ENCODE measurements at regions not wholly inside any gene's neighbourhood (a gene's known extent, or its start where the extent isn't known, plus 50 kb on each side); places are given as distances from the start of the nearest gene placed in this dataset.

- no peak for DNase-seq
Measured at GRCh38 chr20:59376109-59376841, 75.9 kb downstream of the EDN3 start.

DNA sequence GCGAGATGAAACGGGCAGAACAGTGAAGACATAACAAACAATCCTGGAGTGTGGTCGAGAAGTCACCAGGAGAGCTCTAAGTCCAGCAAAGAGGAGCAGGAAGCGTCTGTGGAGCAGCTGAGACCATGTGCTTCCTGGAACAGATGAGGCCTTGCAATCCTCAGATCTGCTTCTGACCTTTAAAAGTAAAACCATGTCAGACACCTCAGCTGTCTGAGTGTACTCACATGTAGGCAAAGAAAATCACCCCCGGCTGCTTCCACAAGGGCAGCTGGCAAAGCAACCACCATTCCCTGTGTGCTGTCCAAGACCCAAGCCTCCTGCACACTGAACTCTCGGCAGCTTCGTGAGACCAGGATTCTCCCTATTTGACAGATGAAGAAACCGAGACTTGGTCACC lies 76.6 kb downstream of the EDN3 start:
- DNase-seq: no peak

DNA sequence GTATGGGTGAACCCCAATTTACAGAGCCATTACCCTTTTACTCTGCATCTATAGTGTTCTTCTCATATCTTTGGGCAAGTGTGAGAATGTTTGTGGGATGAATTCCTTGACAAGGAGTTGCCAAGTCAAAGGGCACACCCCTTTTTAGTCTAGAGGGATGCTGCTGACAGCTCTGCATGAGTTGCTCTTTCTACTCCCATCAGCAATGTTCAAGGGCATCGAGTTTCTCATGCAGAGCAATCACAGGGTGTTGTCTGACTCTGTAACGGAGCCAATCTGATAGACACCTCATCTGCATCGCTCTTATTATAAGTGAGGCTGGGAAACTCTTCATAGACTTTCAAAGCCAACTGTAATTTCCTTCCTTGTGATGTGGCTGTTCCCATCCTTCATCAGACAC lies 77.4 kb downstream of the EDN3 start:
- DNase-seq: no peak

- DNase-seq: no peak
Measured at GRCh38 chr20:59378396-59378795, 78.0 kb downstream of the EDN3 start.

DNA sequence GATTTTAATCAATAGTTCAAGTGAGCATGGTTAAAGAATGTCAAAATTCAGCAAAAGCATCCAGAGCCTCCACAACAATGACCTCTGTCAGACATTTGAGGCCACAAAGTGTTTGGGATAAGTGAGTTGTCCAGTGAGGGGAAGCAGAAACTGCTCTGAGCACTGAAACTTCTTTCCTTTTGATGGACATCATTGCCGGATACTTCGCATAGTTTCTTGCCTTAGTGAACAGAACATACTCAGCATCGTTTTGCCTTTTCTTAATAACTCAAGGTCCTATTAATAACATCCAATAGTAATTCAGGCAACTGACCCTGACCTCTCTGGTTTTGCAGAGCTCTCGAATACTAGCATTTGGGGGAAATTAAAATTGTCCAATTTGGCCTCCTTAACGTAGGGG lies 78.6 kb downstream of the EDN3 start:
- DNase-seq: no peak

- no peak for DNase-seq
Measured at GRCh38 chr20:59381689-59382088, 81.3 kb downstream of the EDN3 start.

DNA sequence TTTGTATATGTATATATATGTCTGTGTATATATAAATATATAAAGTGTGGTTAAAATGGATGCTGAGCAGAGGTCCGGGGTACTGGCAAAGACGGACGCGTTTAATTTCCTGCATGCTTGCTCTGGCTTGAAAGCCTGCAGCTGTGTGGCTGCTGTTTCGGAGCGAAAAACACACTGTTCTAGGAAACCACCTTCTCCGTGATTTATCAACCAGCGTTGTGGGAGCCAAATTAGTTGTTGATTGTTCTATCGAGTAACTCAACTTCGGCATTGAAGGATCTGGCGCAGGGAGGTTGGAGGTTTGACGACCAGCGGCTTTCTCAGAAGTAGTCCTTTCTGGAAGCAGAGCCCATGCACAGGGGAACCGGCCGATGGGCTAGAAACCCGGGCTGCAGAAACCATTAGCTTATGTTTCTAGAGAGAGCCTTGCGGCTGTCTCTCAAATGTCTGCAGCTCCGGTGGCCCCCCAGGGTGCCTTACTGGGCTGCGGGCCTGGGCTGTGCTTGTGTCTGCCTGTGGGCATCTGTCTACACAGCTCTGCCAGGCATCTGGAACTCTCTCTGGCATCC lies 81.8 kb downstream of the EDN3 start:
- no peak for DNase-seq

GRCh38 chr20:59382907-59383306 lies 82.5 kb downstream of the EDN3 start:
- no peak for DNase-seq

DNA sequence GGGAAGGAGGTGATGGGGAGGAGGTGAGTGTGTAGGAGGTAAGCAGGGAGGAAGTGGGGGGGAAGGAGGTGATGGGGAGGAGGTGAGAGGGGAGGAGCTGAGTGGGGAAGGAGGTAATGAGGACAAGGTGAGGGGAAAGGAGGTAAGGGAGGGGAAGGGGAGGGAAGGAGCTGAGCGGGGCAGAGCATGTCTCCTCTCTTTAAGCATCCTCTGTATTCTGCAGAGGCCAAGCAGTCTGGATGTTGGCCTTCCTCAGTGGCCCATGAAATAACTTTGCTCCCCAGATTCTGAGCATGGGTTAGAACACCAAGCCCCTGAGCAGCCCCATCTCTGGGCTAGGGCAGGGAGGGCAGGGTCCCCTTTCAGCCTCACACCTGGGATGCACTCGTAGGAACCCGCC lies 84.6 kb downstream of the EDN3 start:
- DNase-seq: no peak

DNA sequence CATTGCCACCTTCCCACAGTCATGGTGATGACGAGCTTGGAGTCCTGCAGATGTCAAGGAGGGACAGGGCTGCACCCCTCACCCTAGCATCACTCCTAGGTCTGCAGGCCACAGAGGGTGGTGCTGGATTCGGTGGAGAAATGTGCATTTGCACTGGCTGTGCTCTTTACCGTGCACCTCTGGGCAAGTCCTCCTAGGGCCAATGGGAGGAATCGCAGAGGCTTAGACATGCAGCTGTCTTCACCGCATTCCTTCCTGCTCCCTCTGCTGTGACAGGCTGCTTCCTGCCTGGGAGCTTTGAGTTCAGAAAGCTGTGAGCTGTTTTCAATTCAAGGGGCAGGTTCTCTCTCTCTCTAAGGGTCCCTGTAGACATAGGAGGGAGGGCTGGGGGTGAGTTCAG lies 85.1 kb downstream of the EDN3 start:
- no peak for DNase-seq

GRCh38 chr20:59386809-59387208 lies 86.4 kb downstream of the EDN3 start:
- no peak for DNase-seq

DNA sequence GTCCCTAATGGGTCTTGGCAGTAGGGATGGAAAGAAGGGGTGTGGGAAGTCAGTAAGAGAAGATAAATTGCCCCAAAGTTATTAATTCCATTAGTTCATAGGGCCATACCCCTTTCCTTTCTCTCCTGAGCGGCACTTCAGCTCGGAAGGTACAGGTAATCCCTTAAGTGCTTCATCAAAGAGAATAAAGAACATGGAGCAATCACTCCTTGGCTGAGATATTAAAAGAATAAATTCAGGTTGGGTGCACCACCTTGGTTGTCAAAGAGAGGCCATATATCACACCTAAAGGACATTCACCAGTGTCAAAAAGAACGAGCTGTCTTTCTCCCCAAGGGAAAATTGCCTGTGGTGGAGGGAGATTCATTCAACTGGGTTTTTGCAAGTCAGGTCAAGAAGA lies 87.5 kb downstream of the EDN3 start:
- no peak for DNase-seq

GRCh38 chr20:59388402-59388801 lies 88.0 kb downstream of the EDN3 start:
- DNase-seq: no peak

DNA sequence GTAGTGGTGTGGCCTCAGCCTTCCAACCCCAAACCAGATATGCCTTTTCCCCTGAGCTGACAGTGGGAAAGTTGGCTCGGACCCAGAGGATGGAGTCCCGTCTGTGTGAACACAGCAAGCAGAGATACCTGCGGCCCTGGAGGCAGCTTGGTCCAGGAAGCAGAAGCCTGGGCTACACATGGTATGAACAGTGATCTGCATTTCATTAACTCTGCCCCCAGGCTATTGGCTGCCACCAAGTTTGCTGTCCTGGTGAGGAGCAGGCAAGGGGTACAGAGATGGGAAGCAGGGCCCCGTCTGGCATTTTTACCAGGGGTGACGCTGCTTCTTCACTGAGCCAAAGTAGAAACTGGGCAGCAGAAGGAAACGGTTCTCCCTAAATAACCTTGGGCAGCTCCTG lies 90.0 kb downstream of the EDN3 start:
- DNase-seq: no peak

DNA sequence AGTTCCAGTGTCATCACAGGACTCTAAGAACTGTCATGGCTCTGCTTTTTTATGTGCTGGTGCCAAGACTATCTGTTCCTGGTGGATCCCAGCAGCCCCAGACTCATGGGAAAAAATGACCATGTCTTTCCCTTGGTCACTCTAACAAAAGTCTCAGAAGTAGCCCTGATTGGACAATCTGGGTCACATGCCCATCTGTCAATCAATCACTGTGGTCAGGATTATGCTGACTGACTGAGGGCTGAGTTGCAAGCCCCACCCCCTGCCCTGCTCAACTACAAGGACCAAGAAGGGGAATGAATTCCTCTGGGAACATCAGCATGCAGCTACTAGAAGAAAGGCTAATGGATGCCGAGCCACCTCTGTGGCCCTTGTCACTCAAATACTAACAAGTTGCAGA lies 91.6 kb downstream of the EDN3 start:
- no peak for DNase-seq

GRCh38 chr20:59392736-59393135 lies 92.3 kb downstream of the EDN3 start:
- DNase-seq: no peak

- DNase-seq: no peak
Measured at GRCh38 chr20:59393142-59393541, 92.7 kb downstream of the EDN3 start.

GRCh38 chr20:59395729-59396128 lies 95.3 kb downstream of the EDN3 start:
- no peak for DNase-seq

GRCh38 chr20:59398537-59399205 lies 98.3 kb downstream of the EDN3 start:
- no peak for DNase-seq

DNA sequence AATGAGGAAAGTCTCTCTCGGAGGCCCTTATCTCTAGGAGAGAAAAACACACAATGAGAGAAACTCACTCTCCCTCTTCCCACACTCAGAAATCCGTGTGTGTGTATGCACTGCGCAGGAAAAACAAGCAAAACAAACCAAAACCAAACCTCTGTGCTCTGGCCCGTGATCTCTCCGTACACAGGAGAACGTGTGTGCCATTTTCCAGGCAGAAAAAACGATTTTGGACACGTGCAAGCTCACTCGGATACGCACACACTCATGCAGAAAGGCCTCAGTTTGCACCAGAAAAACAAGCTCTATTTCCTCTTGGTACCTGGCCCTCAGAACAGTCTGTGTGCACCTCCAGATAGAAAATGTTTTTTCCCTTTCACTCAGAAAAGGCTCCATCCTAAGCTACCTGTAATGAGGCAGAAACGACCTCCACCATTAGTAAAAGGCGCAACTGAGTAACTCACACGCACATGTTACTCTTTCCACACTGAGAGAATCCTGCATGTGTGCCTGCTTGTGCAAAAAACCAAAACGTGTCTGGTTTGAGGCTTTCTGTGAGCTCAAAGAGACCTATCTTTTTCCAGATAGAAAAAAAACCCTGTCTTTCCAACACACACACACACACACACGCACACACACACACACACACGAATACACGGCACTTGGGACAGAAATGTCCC lies 99.2 kb downstream of the EDN3 start:
- no peak for DNase-seq

DNA sequence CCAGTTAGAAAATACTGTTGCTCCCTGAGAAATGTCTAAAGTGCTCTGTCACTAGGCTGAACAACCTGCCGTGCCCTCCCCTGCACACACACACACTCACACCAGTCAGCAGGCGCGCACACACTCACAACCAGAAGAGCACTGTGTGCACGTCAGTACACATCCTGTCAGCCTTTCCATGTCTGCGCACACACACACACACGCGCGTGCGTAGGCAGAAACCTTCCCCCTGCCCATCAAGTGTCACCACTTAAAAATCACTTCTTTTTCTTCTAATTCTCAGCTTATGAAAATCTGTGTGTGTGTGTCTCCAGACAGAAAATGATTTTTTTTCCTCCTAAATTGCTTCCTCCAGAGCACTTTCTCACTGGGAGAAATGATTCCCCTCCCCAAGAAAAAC lies 100.3 kb downstream of the EDN3 start:
- no peak for DNase-seq

GRCh38 chr20:59402681-59403080 lies 102.3 kb downstream of the EDN3 start:
- no peak for DNase-seq

DNA sequence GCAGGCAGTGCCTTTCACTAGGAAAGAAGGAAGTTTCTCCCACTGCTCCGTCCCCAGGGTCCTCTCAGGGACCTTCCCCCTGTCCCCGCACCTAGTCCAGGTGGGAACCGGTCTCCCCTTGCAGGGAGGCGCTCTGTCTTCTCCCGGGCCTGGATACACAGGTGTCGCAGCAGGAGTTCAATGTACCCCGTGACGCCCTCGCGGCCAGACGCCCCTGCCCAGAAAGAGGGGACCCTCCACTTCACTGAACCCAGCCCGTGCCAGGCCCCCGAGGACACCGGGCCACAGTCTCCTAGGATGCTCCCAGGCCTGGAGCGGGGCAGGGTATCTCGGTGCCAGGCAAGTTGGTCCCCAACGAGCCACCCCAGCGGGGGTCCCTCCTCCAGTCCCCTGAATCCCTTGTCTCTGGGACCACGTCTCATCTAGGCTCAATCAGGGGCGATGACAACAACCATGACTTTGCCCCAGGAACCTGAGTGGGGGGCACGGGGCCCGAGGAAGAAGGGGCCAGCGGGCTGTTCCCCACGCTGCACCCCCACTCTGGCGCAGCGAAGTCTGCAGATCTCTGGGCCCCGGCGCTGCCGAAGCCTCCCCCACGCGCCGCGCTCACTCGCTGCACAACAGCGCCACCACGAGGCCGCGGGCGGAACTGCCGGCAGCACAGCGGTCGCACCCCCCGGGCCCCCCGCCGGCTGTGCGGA lies 103.0 kb downstream of the EDN3 start:
- peak; percentile 27 for DNase-seq

Data from inflammatory macrophage treated with lipopolysaccharide for 4 hours (primary cell).